ENCODE measurements at regions not wholly inside any gene's neighbourhood (a gene's known extent, or its start where the extent isn't known, plus 50 kb on each side); places are given as distances from the start of the nearest gene placed in this dataset.
"Not testable (repeated sequence)": the region's sequence is repeated elsewhere in the genome, so short reads cannot be mapped to it uniquely, and the experiment has no call there.

GRCh38 chr9:29339387-29339786 lies 1766.1 kb upstream of the C9orf72 start:
- DNase-seq (ENCODE audit: low read depth) = no peak
- in situ Hi-C loops (cut with HindIII; ENCODE audit: low pct_unique_long_range_greater_than_20kb, low sequenced_read_pairs) = no loop called here

- in situ Hi-C loops (cut with HindIII; ENCODE audit: low pct_unique_long_range_greater_than_20kb, low sequenced_read_pairs) = no loop called here
- no peak for DNase-seq (ENCODE audit: low read depth)
These were observed 1775.7 kb upstream of the C9orf72 start for GRCh38 chr9:29348999-29349398.

GRCh38 chr9:29389421-29389820 lies 1816.1 kb upstream of the C9orf72 start:
- in situ Hi-C loops (cut with HindIII; ENCODE audit: low pct_unique_long_range_greater_than_20kb, low sequenced_read_pairs) = no loop called here
- no peak for DNase-seq (ENCODE audit: low read depth)

GRCh38 chr9:29390859-29391258 lies 1817.6 kb upstream of the C9orf72 start:
- in situ Hi-C loops (cut with HindIII; ENCODE audit: low pct_unique_long_range_greater_than_20kb, low sequenced_read_pairs) = no loop called here
- no peak for DNase-seq (ENCODE audit: low read depth)

GRCh38 chr9:29393064-29393463 lies 1819.8 kb upstream of the C9orf72 start:
- in situ Hi-C loops (cut with HindIII; ENCODE audit: low pct_unique_long_range_greater_than_20kb, low sequenced_read_pairs) = no loop called here
- no peak for DNase-seq (ENCODE audit: low read depth)

- in situ Hi-C loops (cut with HindIII; ENCODE audit: low pct_unique_long_range_greater_than_20kb, low sequenced_read_pairs) = no loop called here
- no peak for DNase-seq (ENCODE audit: low read depth)
These were observed 1821.6 kb upstream of the C9orf72 start for GRCh38 chr9:29394855-29395254.

GRCh38 chr9:29397148-29397547 lies 1823.9 kb upstream of the C9orf72 start:
- in situ Hi-C loops (cut with HindIII; ENCODE audit: low pct_unique_long_range_greater_than_20kb, low sequenced_read_pairs) = no loop called here
- no peak for DNase-seq (ENCODE audit: low read depth)

GRCh38 chr9:29416204-29416603 lies 1842.9 kb upstream of the C9orf72 start:
- no peak for DNase-seq (ENCODE audit: low read depth)
- in situ Hi-C loops (cut with HindIII; ENCODE audit: low pct_unique_long_range_greater_than_20kb, low sequenced_read_pairs) = no loop called here

GRCh38 chr9:29422438-29422837 lies 1849.2 kb upstream of the C9orf72 start:
- no peak for DNase-seq (ENCODE audit: low read depth)
- in situ Hi-C loops (cut with HindIII; ENCODE audit: low pct_unique_long_range_greater_than_20kb, low sequenced_read_pairs) = no loop called here

- no peak for DNase-seq (ENCODE audit: low read depth)
- in situ Hi-C loops (cut with HindIII; ENCODE audit: low pct_unique_long_range_greater_than_20kb, low sequenced_read_pairs) = no loop called here
These were observed 1858.9 kb upstream of the C9orf72 start for GRCh38 chr9:29432191-29432590.

- in situ Hi-C loops (cut with HindIII; ENCODE audit: low pct_unique_long_range_greater_than_20kb, low sequenced_read_pairs) = not testable (repeated sequence)
These were observed 1859.4 kb upstream of the C9orf72 start for GRCh38 chr9:29432656-29433055.

GRCh38 chr9:29435368-29435767 lies 1862.1 kb upstream of the C9orf72 start:
- in situ Hi-C loops (cut with HindIII; ENCODE audit: low pct_unique_long_range_greater_than_20kb, low sequenced_read_pairs) = no loop called here

More at GRCh38 chr9:29432656-29433055, 1859.4 kb upstream of the C9orf72 start:
- not testable (repeated sequence) for DNase-seq (ENCODE audit: low read depth)

GRCh38 chr9:29437526-29437925 lies 1864.2 kb upstream of the C9orf72 start:
- in situ Hi-C loops (cut with HindIII; ENCODE audit: low pct_unique_long_range_greater_than_20kb, low sequenced_read_pairs) = no loop called here
- peak; percentile 18 for DNase-seq (ENCODE audit: low read depth)

More at GRCh38 chr9:29435368-29435767, 1862.1 kb upstream of the C9orf72 start:
- no peak for DNase-seq (ENCODE audit: low read depth)

GRCh38 chr9:29439961-29440360 lies 1866.7 kb upstream of the C9orf72 start:
- in situ Hi-C loops (cut with HindIII; ENCODE audit: low pct_unique_long_range_greater_than_20kb, low sequenced_read_pairs) = no loop called here
- DNase-seq (ENCODE audit: low read depth) = no peak

GRCh38 chr9:29440449-29440848 lies 1867.2 kb upstream of the C9orf72 start:
- no peak for DNase-seq (ENCODE audit: low read depth)

GRCh38 chr9:29445751-29446150 lies 1872.5 kb upstream of the C9orf72 start:
- in situ Hi-C loops (cut with HindIII; ENCODE audit: low pct_unique_long_range_greater_than_20kb, low sequenced_read_pairs) = no loop called here
- DNase-seq (ENCODE audit: low read depth) = no peak

More at GRCh38 chr9:29440449-29440848, 1867.2 kb upstream of the C9orf72 start:
- in situ Hi-C loops (cut with HindIII; ENCODE audit: low pct_unique_long_range_greater_than_20kb, low sequenced_read_pairs) = no loop called here

GRCh38 chr9:29449306-29449705 lies 1876.0 kb upstream of the C9orf72 start:
- no peak for DNase-seq (ENCODE audit: low read depth)
- in situ Hi-C loops (cut with HindIII; ENCODE audit: low pct_unique_long_range_greater_than_20kb, low sequenced_read_pairs) = no loop called here

GRCh38 chr9:29450343-29450875 lies 1877.1 kb upstream of the C9orf72 start:
- in situ Hi-C loops (cut with HindIII; ENCODE audit: low pct_unique_long_range_greater_than_20kb, low sequenced_read_pairs); DNase-seq (ENCODE audit: low read depth): not testable (repeated sequence)

- no peak for DNase-seq (ENCODE audit: low read depth)
- in situ Hi-C loops (cut with HindIII; ENCODE audit: low pct_unique_long_range_greater_than_20kb, low sequenced_read_pairs) = no loop called here
These were observed 1883.7 kb upstream of the C9orf72 start for GRCh38 chr9:29456940-29457339.

GRCh38 chr9:29475471-29475870 lies 1902.2 kb upstream of the C9orf72 start:
- in situ Hi-C loops (cut with HindIII; ENCODE audit: low pct_unique_long_range_greater_than_20kb, low sequenced_read_pairs) = no loop called here
- no peak for DNase-seq (ENCODE audit: low read depth)

GRCh38 chr9:29511680-29512079 lies 1938.4 kb upstream of the C9orf72 start:
- in situ Hi-C loops (cut with HindIII; ENCODE audit: low pct_unique_long_range_greater_than_20kb, low sequenced_read_pairs) = no loop called here

More at GRCh38 chr9:29511680-29512079, 1938.4 kb upstream of the C9orf72 start:
- no peak for DNase-seq (ENCODE audit: low read depth)

Data from Caki2 (cell line).